ENCODE measurements at regions not wholly inside any gene's neighbourhood (a gene's known extent, or its start where the extent isn't known, plus 50 kb on each side); places are given as distances from the start of the nearest gene placed in this dataset.

- DNase-seq (ENCODE audit: low read depth) = no peak
- TF ChIP-seq CTCF (IDR thresholded peaks at IDR 0.05; ENCODE audit: insufficient read depth, low read depth, low read length, missing control alignments) = no peak
- H3K4me3 ChIP-seq (ENCODE audit: low read depth, low read length) = no peak overlapping the region
These were observed 368.0 kb upstream of the FAM98A start for GRCh38 chr2:33967103-33967502.

GRCh38 chr2:33958591-33958990, 359.5 kb upstream of the FAM98A start:
- TF ChIP-seq CTCF (IDR thresholded peaks at IDR 0.05; ENCODE audit: insufficient read depth, low read depth, low read length, missing control alignments) = no peak
- DNase-seq (ENCODE audit: low read depth) = no peak
- no peak overlapping the region for H3K4me3 ChIP-seq (ENCODE audit: low read depth, low read length)

- no peak for DNase-seq (ENCODE audit: low read depth)
- no peak overlapping the region for H3K4me3 ChIP-seq (ENCODE audit: low read depth, low read length)
- TF ChIP-seq CTCF (IDR thresholded peaks at IDR 0.05; ENCODE audit: insufficient read depth, low read depth, low read length, missing control alignments) = no peak
These were observed 350.3 kb upstream of the FAM98A start for GRCh38 chr2:33949371-33949770.

- H3K4me3 ChIP-seq (ENCODE audit: low read depth, low read length) = no peak overlapping the region
- no peak for DNase-seq (ENCODE audit: low read depth)
- no peak for TF ChIP-seq CTCF (IDR thresholded peaks at IDR 0.05; ENCODE audit: insufficient read depth, low read depth, low read length, missing control alignments)
These were observed 347.1 kb upstream of the FAM98A start for GRCh38 chr2:33946193-33946592.

GRCh38 chr2:33933203-33933602, 334.1 kb upstream of the FAM98A start:
- no peak for TF ChIP-seq CTCF (IDR thresholded peaks at IDR 0.05; ENCODE audit: insufficient read depth, low read depth, low read length, missing control alignments)
- no peak for DNase-seq (ENCODE audit: low read depth)
- no peak overlapping the region for H3K4me3 ChIP-seq (ENCODE audit: low read depth, low read length)

GRCh38 chr2:33931164-33931563, 332.1 kb upstream of the FAM98A start:
- no peak for TF ChIP-seq CTCF (IDR thresholded peaks at IDR 0.05; ENCODE audit: insufficient read depth, low read depth, low read length, missing control alignments)
- no peak for DNase-seq (ENCODE audit: low read depth)
- no peak overlapping the region for H3K4me3 ChIP-seq (ENCODE audit: low read depth, low read length)

- peak; percentile 49 for DNase-seq (ENCODE audit: low read depth)
- no peak overlapping the region for H3K4me3 ChIP-seq (ENCODE audit: low read depth, low read length)
- TF ChIP-seq CTCF (IDR thresholded peaks at IDR 0.05; ENCODE audit: insufficient read depth, low read depth, low read length, missing control alignments) = no peak
These were observed 330.4 kb upstream of the FAM98A start for GRCh38 chr2:33929467-33929866.

Data from GM12865 (cell line).